ENCODE measurements at regions not wholly inside any gene's neighbourhood (a gene's known extent, or its start where the extent isn't known, plus 50 kb on each side); places are given as distances from the start of the nearest gene placed in this dataset.

DNA sequence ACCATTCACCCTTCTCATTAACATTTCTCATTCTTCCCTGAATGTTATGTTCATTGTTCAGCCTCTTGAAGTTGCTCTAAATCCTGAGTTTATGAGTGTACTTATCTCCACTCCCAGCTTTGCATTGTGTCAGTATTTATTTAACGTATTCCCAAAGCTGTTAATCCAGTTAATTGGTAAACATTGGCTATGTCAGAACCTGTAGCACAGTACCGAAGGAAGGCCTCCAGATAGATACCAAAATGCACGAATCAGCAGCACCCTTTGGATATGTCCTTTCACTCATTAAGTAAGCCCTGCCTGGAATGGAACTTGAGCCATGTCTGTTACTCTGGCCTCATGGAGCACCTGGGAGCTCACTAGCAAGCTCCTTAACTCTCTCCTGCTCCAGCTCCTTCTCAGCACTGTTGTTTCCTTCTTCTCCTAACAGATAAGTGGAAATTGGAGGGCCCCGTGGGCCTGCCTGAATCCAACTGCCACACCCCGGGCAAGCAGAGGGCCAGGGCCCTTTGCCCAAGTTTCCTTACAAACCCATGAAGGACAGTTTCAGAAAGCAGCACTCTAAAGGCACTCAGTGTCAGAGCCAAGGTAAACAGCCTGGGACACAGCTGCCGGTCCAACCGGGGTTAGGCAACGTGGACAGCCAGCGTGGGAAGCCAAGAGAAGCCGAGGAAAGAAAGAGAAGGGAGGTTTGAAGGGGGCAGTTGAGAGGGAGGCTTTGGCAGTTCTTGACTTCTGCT is 155.0 kb upstream of the SERP2 start:
- 28 to 33% methylated on average over 10 of the region's 10 CpGs for WGBS, 2 donors
- peak overlapping the region; percentile 68 to 69 for H3K27ac ChIP-seq (ENCODE audit: low read depth in 2 of 2, low read length in 1 of 2)
- H3K4me1 ChIP-seq (ENCODE audit: control insufficient read depth in 2 of 2, insufficient read depth in 2 of 2, low read length in 1 of 2) = peaks cover 0 to 8% of the 10 kb centered on the region in 2 donors
- H3K36me3 ChIP-seq (ENCODE audit: control insufficient read depth in 2 of 2, insufficient read depth in 2 of 2, low read length in 1 of 2) = no peaks in the 10 kb centered on the region
- no peak overlapping the region for H3K4me3 ChIP-seq (ENCODE audit: low read depth in 1 of 2, low read length in 2 of 2)
- no peaks in the 10 kb centered on the region for H3K9me3 ChIP-seq (ENCODE audit: control insufficient read depth in 2 of 2, insufficient read depth in 1 of 2, low read depth in 1 of 2, low read length in 1 of 2)
- H3K27me3 ChIP-seq (ENCODE audit: control insufficient read depth in 1 of 2, insufficient read depth in 2 of 2, low read length in 2 of 2) = no peaks in the 10 kb centered on the region

GRCh38 chr13:44219577-44220548 is 153.8 kb upstream of the SERP2 start:
- Histone ChIP-seq H3K4me3 (ENCODE audit: low read depth in 1 of 2, low read length in 2 of 2) (no peak overlapping the region), H3K9me3 (ENCODE audit: control insufficient read depth in 2 of 2, insufficient read depth in 1 of 2, low read depth in 1 of 2, low read length in 1 of 2) (no peaks in the 10 kb centered on the region), H3K27me3 (ENCODE audit: control insufficient read depth in 1 of 2, insufficient read depth in 2 of 2, low read length in 2 of 2) (no peaks in the 10 kb centered on the region), H3K27ac (ENCODE audit: low read depth in 2 of 2, low read length in 1 of 2) (peak overlapping the region; percentile 68 to 76), H3K36me3 (ENCODE audit: control insufficient read depth in 2 of 2, insufficient read depth in 2 of 2, low read length in 1 of 2) (no peaks in the 10 kb centered on the region), H3K4me1 (ENCODE audit: control insufficient read depth in 2 of 2, insufficient read depth in 2 of 2, low read length in 1 of 2) (peaks cover 0 to 8% of the 10 kb centered on the region in 2 donors)
- 56 to 73% methylated on average over 13 of the region's 13 CpGs for WGBS, 2 donors

- 64 to 67% methylated on average over 3 of the region's 3 CpGs for WGBS, 2 donors
- Histone ChIP-seq H3K4me1 (ENCODE audit: control insufficient read depth in 2 of 2, insufficient read depth in 2 of 2, low read length in 1 of 2) (peaks cover 0 to 8% of the 10 kb centered on the region in 2 donors), H3K4me3 (ENCODE audit: low read depth in 1 of 2, low read length in 2 of 2) (no peak overlapping the region), H3K9me3 (ENCODE audit: control insufficient read depth in 2 of 2, insufficient read depth in 1 of 2, low read depth in 1 of 2, low read length in 1 of 2) (no peaks in the 10 kb centered on the region), H3K27me3 (ENCODE audit: control insufficient read depth in 1 of 2, insufficient read depth in 2 of 2, low read length in 2 of 2) (no peaks in the 10 kb centered on the region), H3K27ac (ENCODE audit: low read depth in 2 of 2, low read length in 1 of 2) (no peak overlapping the region), H3K36me3 (ENCODE audit: control insufficient read depth in 2 of 2, insufficient read depth in 2 of 2, low read length in 1 of 2) (no peaks in the 10 kb centered on the region)
Measured at GRCh38 chr13:44220948-44221347, 152.7 kb upstream of the SERP2 start.

- no peak overlapping the region for H3K27ac ChIP-seq (ENCODE audit: low read depth in 2 of 2, low read length in 1 of 2)
- H3K27me3 ChIP-seq (ENCODE audit: control insufficient read depth in 1 of 2, insufficient read depth in 2 of 2, low read length in 2 of 2) = no peaks in the 10 kb centered on the region
- H3K4me1 ChIP-seq (ENCODE audit: control insufficient read depth in 2 of 2, insufficient read depth in 2 of 2, low read length in 1 of 2) = peaks cover 0 to 8% of the 10 kb centered on the region in 2 donors
- WGBS, 2 donors = 77 to 83% methylated on average over 4 of the region's 4 CpGs
- H3K4me3 ChIP-seq (ENCODE audit: low read depth in 1 of 2, low read length in 2 of 2) = no peak overlapping the region
- no peaks in the 10 kb centered on the region for H3K36me3 ChIP-seq (ENCODE audit: control insufficient read depth in 2 of 2, insufficient read depth in 2 of 2, low read length in 1 of 2)
- no peaks in the 10 kb centered on the region for H3K9me3 ChIP-seq (ENCODE audit: control insufficient read depth in 2 of 2, insufficient read depth in 1 of 2, low read depth in 1 of 2, low read length in 1 of 2)
Measured at GRCh38 chr13:44221657-44222056, 152.0 kb upstream of the SERP2 start.

DNA sequence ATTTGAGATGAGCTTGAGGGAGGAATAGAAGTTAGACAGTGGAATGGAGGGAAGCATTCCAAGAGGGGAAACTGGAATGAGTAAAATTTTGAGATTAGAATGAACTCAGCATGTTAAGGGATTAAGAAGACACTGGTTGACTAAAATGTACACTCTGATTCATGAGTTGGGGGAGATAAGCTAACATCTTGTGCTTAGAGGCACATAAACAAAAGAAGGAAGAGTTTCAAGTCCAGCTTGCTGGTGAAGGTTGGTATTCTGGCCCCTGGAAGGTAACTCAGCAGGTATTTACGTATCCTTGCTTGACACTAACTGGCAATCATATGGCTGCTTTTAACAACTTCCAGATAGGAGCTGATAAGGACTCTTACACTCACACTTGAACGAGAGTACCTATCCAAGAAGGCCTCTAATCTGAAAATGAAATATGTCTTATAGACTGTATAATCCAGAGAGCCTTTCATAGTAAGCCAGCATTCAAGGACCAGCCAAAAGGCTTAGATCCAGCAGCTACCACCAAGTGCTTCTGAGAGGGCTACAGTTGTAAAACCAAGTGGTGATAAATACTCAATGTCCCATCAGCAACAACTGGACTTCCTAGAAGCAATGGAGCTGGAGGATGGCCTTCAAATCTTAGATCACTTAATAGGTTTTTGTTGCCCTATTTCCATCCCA is 149.7 kb upstream of the SERP2 start:
- H3K27me3 ChIP-seq (ENCODE audit: control insufficient read depth in 1 of 2, insufficient read depth in 2 of 2, low read length in 2 of 2) = no peaks in the 10 kb centered on the region
- H3K4me3 ChIP-seq (ENCODE audit: low read depth in 1 of 2, low read length in 2 of 2) = no peak overlapping the region
- no peaks in the 10 kb centered on the region for H3K9me3 ChIP-seq (ENCODE audit: control insufficient read depth in 2 of 2, insufficient read depth in 1 of 2, low read depth in 1 of 2, low read length in 1 of 2)
- 41 to 78% methylated on average over 2 of the region's 2 CpGs for WGBS, 2 donors
- H3K4me1 ChIP-seq (ENCODE audit: control insufficient read depth in 2 of 2, insufficient read depth in 2 of 2, low read length in 1 of 2) = peaks cover 0 to 4% of the 10 kb centered on the region in 2 donors
- no peaks in the 10 kb centered on the region for H3K36me3 ChIP-seq (ENCODE audit: control insufficient read depth in 2 of 2, insufficient read depth in 2 of 2, low read length in 1 of 2)
- peak overlapping the region; percentile 71 to 74 for H3K27ac ChIP-seq (ENCODE audit: low read depth in 2 of 2, low read length in 1 of 2)

GRCh38 chr13:44224450-44225149 is 149.0 kb upstream of the SERP2 start:
- 67 to 77% methylated on average over 2 of the region's 2 CpGs for WGBS, 2 donors

GRCh38 chr13:44229371-44230030 is 144.1 kb upstream of the SERP2 start:
- WGBS, 2 donors = 86 to 87% methylated on average over 11 of the region's 11 CpGs
- Histone ChIP-seq H3K27ac (ENCODE audit: low read depth in 2 of 2, low read length in 1 of 2) (no peak overlapping the region), H3K36me3 (ENCODE audit: control insufficient read depth in 2 of 2, insufficient read depth in 2 of 2, low read length in 1 of 2) (no peaks in the 10 kb centered on the region), H3K9me3 (ENCODE audit: control insufficient read depth in 2 of 2, insufficient read depth in 1 of 2, low read depth in 1 of 2, low read length in 1 of 2) (no peaks in the 10 kb centered on the region), H3K4me3 (ENCODE audit: low read depth in 1 of 2, low read length in 2 of 2) (no peak overlapping the region), H3K27me3 (ENCODE audit: control insufficient read depth in 1 of 2, insufficient read depth in 2 of 2, low read length in 2 of 2) (no peaks in the 10 kb centered on the region), H3K4me1 (ENCODE audit: control insufficient read depth in 2 of 2, insufficient read depth in 2 of 2, low read length in 1 of 2) (peaks cover 2% of the 10 kb centered on the region in 2 donors)

More at GRCh38 chr13:44224450-44225149, 149.0 kb upstream of the SERP2 start:
- H3K27me3 ChIP-seq (ENCODE audit: control insufficient read depth in 1 of 2, insufficient read depth in 2 of 2, low read length in 2 of 2) = no peaks in the 10 kb centered on the region
- no peaks in the 10 kb centered on the region for H3K36me3 ChIP-seq (ENCODE audit: control insufficient read depth in 2 of 2, insufficient read depth in 2 of 2, low read length in 1 of 2)
- H3K9me3 ChIP-seq (ENCODE audit: control insufficient read depth in 2 of 2, insufficient read depth in 1 of 2, low read depth in 1 of 2, low read length in 1 of 2) = no peaks in the 10 kb centered on the region
- no peaks in the 10 kb centered on the region for H3K4me1 ChIP-seq (ENCODE audit: control insufficient read depth in 2 of 2, insufficient read depth in 2 of 2, low read length in 1 of 2)
- no peak overlapping the region for H3K4me3 ChIP-seq (ENCODE audit: low read depth in 1 of 2, low read length in 2 of 2)
- H3K27ac ChIP-seq (ENCODE audit: low read depth in 2 of 2, low read length in 1 of 2) = peak overlapping the region; percentile 49 to 74

- peaks cover 2% of the 10 kb centered on the region in 2 donors for H3K4me1 ChIP-seq (ENCODE audit: control insufficient read depth in 2 of 2, insufficient read depth in 2 of 2, low read length in 1 of 2)
- H3K9me3 ChIP-seq (ENCODE audit: control insufficient read depth in 2 of 2, insufficient read depth in 1 of 2, low read depth in 1 of 2, low read length in 1 of 2) = no peaks in the 10 kb centered on the region
- H3K4me3 ChIP-seq (ENCODE audit: low read depth in 1 of 2, low read length in 2 of 2) = no peak overlapping the region
- no peak overlapping the region for H3K27ac ChIP-seq (ENCODE audit: low read depth in 2 of 2, low read length in 1 of 2)
- H3K27me3 ChIP-seq (ENCODE audit: control insufficient read depth in 1 of 2, insufficient read depth in 2 of 2, low read length in 2 of 2) = no peaks in the 10 kb centered on the region
- H3K36me3 ChIP-seq (ENCODE audit: control insufficient read depth in 2 of 2, insufficient read depth in 2 of 2, low read length in 1 of 2) = no peaks in the 10 kb centered on the region
- WGBS, 2 donors = 74 to 75% methylated on average over 7 of the region's 7 CpGs
Measured at GRCh38 chr13:44230071-44230470, 143.6 kb upstream of the SERP2 start.

All from esophagus (tissue), 2 donors.